HepG2 (cell line): ENCODE measurements at regions not wholly inside any gene's neighbourhood (a gene's known extent, or its start where the extent isn't known, plus 50 kb on each side); places are given as distances from the start of the nearest gene placed in this dataset.

Experiments used
- ATAC-seq: fragments of 200-7000 bp; cut with Tn5 transposase; 3 replicates; pipeline ENCODE4 v1.9.1; 2020; ENCODE audit warnings: mild to moderate bottlenecking, moderate library complexity
- BruUV-seq: library from RNA; stranded (reverse); fragments of 400-500 nt; replicated peaks from 2 replicates; lab custom pipeline; 2021; lab: Mats Ljungman, UMichigan
- CTCF ChIA-PET: fragments of 300-600 bp; formaldehyde crosslinking; extraction: SDS; loops from one replicate; lab custom pipeline; 2021; ENCODE audit warnings: low total read pairs, inconsistent platforms, low intra/inter-chr PET ratio; lab: Yijun Ruan, JAX
- POLR2A ChIA-PET: fragments of 350-600 bp; sonication (Branson Sonifier 250); formaldehyde crosslinking; loops from one replicate; lab custom pipeline; 2020; ENCODE audit warnings: antibody characterized with exemption, inconsistent platforms; lab: Yijun Ruan, JAX
- DNase-seq: peaks from one replicate; pipeline ENCODE4 v3.0.0-alpha.2; 2015; ENCODE audit warnings: low spot score
- FAIRE-seq: peaks from 3 replicates; lab custom pipeline; 2011; peaks lifted over from hg19 to GRCh38; lab: Jason Lieb, UNC
- H2AFZ ChIP-seq: one replicate; pipeline ENCODE4 v1.6.1; 2011; ENCODE audit warnings: low read length, inconsistent platforms
- H3K27ac ChIP-seq: fragments of 300-600 bp; 3 replicates; pipeline ENCODE4 v1.8.0; 2011; ENCODE audit warnings: mixed run types, mild to moderate bottlenecking, mixed read lengths, low read length, inconsistent platforms; ENCODE audit not compliant: insufficient read depth; ENCODE audit errors: extremely low read length
- H3K27me3 ChIP-seq, 2 experiments: fragments of 200-600 bp in 1 of 2; 2 replicates in 1 of 2; 3 replicates in 1 of 2; pipeline versions ENCODE4 v1.6.0 to v1.8.0; 2011; ENCODE audit warnings: low read length in 2 of 2, mild to moderate bottlenecking in 2 of 2, moderate library complexity in 2 of 2, inconsistent platforms in 1 of 2; ENCODE audit not compliant: insufficient read depth in 2 of 2, control insufficient read depth in 1 of 2
- H3K36me3 ChIP-seq, 2 experiments: fragments of 200-600 bp in 1 of 2; replicated peaks in 1 of 2; 2 replicates in 1 of 2; 3 replicates in 1 of 2; pipeline versions ENCODE4 v1.5.1 to v1.8.0; 2011; ENCODE audit warnings: low read length in 2 of 2, inconsistent platforms in 1 of 2; ENCODE audit not compliant: insufficient read depth in 2 of 2, control insufficient read depth in 1 of 2
- H3K4me1 ChIP-seq: 2 replicates; pipeline ENCODE4 v1.5.1; 2012; ENCODE audit warnings: low read length, inconsistent platforms; ENCODE audit not compliant: insufficient read depth
- H3K4me2 ChIP-seq: 2 replicates; pipeline ENCODE4 v1.6.0; 2011; ENCODE audit warnings: low read depth, low read length, inconsistent platforms
- H3K4me3 ChIP-seq, 3 experiments: fragments of 200-600 bp in 1 of 3; sonication (generic), shearing (Covaris generic) in 1 of 3; replicated peaks in 1 of 3; 2 replicates each; pipeline ENCODE4 v1.5.1; 2011 to 2016; ENCODE audit warnings: low read length in 3 of 3, inconsistent platforms in 2 of 3, low read depth in 2 of 3, mild to moderate bottlenecking in 2 of 3, control low read depth in 1 of 3, mixed read lengths in 1 of 3; ENCODE audit not compliant: insufficient read depth in 1 of 3
- H3K79me2 ChIP-seq: one replicate; pipeline ENCODE4 v1.6.1; 2011; ENCODE audit warnings: low read length, inconsistent platforms; ENCODE audit not compliant: insufficient read depth
- H3K9ac ChIP-seq: 2 replicates; pipeline ENCODE4 v1.6.0; 2011; ENCODE audit warnings: mild to moderate bottlenecking, low read depth, low read length, inconsistent platforms; ENCODE audit not compliant: insufficient read depth
- H3K9me3 ChIP-seq: 2 replicates; pipeline ENCODE4 v1.5.1; 2012; ENCODE audit warnings: mild to moderate bottlenecking, low read length
- H4K20me1 ChIP-seq: 2 replicates; pipeline ENCODE4 v1.6.0; 2011; ENCODE audit warnings: inconsistent platforms, mild to moderate bottlenecking, low read length, moderate library complexity; ENCODE audit not compliant: insufficient read depth
- AGO2 ChIP-seq: fragments of 200-400 bp; formaldehyde crosslinking; optimal IDR thresholded peaks from 2 replicates; pipeline ENCODE3; 2017; ENCODE audit warnings: mild to moderate bottlenecking, low read depth, low read length, moderate library complexity
- BRF2 ChIP-seq: sonication (generic); formaldehyde crosslinking; IDR thresholded peaks from 2 replicates; pipeline ENCODE4 v1.8.1; 2022; ENCODE audit warnings: mild to moderate bottlenecking, missing genetic modification reagents
- CREB3 ChIP-seq: sonication (generic); formaldehyde crosslinking; IDR thresholded peaks from 2 replicates; pipeline ENCODE4 v1.5.0; 2020; ENCODE audit warnings: missing genetic modification reagents
- KDM5A ChIP-seq: fragments of 200-600 bp; sonication (generic); IDR thresholded peaks from 2 replicates; pipeline ENCODE4 v1.7.0; 2018; ENCODE audit warnings: antibody characterized with exemption, mild to moderate bottlenecking, low read length, borderline replicate concordance
- MEIS2 ChIP-seq: sonication (generic); formaldehyde crosslinking; IDR thresholded peaks from 2 replicates; pipeline ENCODE4 v1.9.0; 2021; ENCODE audit warnings: mild to moderate bottlenecking, missing genetic modification reagents
- NCOA1 ChIP-seq: sonication (generic); formaldehyde crosslinking; IDR thresholded peaks from 2 replicates; pipeline ENCODE4 v1.9.0; 2021; ENCODE audit warnings: missing genetic modification reagents
- ONECUT2 ChIP-seq: sonication (generic); formaldehyde crosslinking; IDR thresholded peaks from 2 replicates; pipeline ENCODE4 v1.4.0; 2020; ENCODE audit warnings: missing genetic modification reagents
- THAP9 ChIP-seq: sonication (generic); formaldehyde crosslinking; IDR thresholded peaks from 2 replicates; pipeline ENCODE4; 2020; ENCODE audit warnings: missing genetic modification reagents, mild to moderate bottlenecking, borderline replicate concordance
- ZNF17 ChIP-seq: sonication (generic); formaldehyde crosslinking; IDR thresholded peaks from 2 replicates; pipeline ENCODE4 v1.5.0; 2020; ENCODE audit warnings: mild to moderate bottlenecking, missing genetic modification reagents
- ZSCAN9 ChIP-seq: IDR thresholded peaks from 2 replicates; pipeline ENCODE4 v1.6.1; 2016; ENCODE audit warnings: borderline replicate concordance
- WGBS: methylation state at CpG from one replicate; pipeline ENCODE4 v1.1.6; 2017; ENCODE audit warnings: low lambda C conversion rate; 5-methylcytosine and 5-hydroxymethylcytosine counted together
- in situ Hi-C: cut with HindIII; loops from 2 replicates; pipeline ENCODE4 v1.10.0; 2017; ENCODE audit warnings: low pct_unique_long_range_greater_than_20kb; ENCODE audit not compliant: extremely low pct_ligation_motif_present
- intact Hi-C: fragments of 100-400 bp; cut with micrococcal nuclease; formaldehyde crosslinking; loops from one replicate; pipeline ENCODE4 v1.10.0; 2022; ENCODE audit not compliant: unreplicated experiment
- TF ChIP-seq, protein P1 (sequence below): IDR thresholded peaks from 2 replicates; pipeline ENCODE4 v1.6.1; 2016; ENCODE audit warnings: missing genetic modification reagents, missing compliant biosample characterization
- TF ChIP-seq, protein P2 (sequence below): sonication (generic); formaldehyde crosslinking; conservative IDR thresholded peaks from 2 replicates; pipeline ENCODE4 v1.4.0; 2020; ENCODE audit warnings: missing genetic modification reagents

DNA sequence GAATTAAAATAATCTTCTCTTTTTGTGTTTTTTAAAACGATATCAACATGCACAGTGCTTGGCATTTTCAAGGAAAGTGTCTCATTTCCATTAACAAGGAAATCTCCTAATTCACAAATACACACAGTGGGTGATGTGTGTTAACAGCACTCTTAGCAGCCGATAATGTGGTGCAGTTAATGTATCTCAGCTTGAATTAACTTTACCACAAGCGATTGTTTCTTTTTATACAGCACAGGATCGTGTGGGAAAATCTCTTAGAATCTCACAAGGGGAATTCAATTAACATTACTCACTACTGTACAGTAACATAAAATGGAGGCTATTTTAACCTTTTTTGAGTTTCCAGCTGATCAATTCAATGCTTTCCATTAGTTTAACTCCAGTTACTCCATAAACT, 1841.9 kb downstream of the STIM2 start:
- H3K27ac ChIP-seq, result no peak overlapping the region
- intact Hi-C loops (no loop called here), in situ Hi-C loops (no loop called here)
- no peak overlapping the region for H3K4me2 ChIP-seq
- H3K9me3 ChIP-seq, result peaks cover 66% of the 10 kb centered on the region
- CTCF ChIA-PET, result no interaction called here
- no peak for ATAC-seq
- H2AFZ ChIP-seq, result no peak overlapping the region
- TF ChIP-seq ONECUT2 (CRISPR knock-in tag) (no peak), THAP9 (CRISPR knock-in tag) (no peak), NCOA1 (CRISPR knock-in tag) (no peak), KDM5A (no peak), ZNF17 (CRISPR knock-in tag) (no peak), ZSCAN9 (CRISPR knock-in tag) (no peak)
- FAIRE-seq, result no peak
- H3K79me2 ChIP-seq, result no peaks in the 10 kb centered on the region
- POLR2A ChIA-PET, result no interaction called here
- DNase-seq, result no peak
- H3K4me3 ChIP-seq, result no peak overlapping the region
- BruUV-seq, result no TSS peak
- H3K36me3 ChIP-seq, result no peaks in the 10 kb centered on the region
- H4K20me1 ChIP-seq, result no peaks in the 10 kb centered on the region
- no peak overlapping the region for H3K9ac ChIP-seq
- H3K4me1 ChIP-seq, result no peaks in the 10 kb centered on the region
- no peaks in the 10 kb centered on the region for H3K27me3 ChIP-seq
- WGBS, result 5% methylated on average over 4 of the region's 4 CpGs

DNA sequence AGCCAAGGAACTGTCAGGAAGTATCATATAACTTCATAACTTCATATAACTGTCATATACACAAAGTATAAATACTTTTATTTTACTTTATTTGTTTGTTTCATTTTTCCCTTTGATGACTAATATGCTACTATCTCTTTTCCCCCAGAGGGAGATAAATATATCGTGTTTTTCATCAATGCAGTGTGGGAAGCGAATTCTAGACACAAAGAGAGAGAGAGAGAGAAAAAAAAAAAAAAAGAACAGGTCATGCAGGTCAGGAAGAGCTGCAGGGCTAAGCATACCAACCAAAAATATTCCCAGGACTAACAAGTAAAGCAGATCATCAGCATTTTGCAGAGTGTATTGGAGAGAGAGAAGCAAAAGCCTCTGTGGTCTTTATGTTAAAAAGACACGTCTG, 1849.2 kb downstream of the STIM2 start:
- intact Hi-C loops, result no loop called here
- CTCF ChIA-PET, result no interaction called here
- Histone ChIP-seq H3K79me2 (no peaks in the 10 kb centered on the region), H3K36me3 (no peaks in the 10 kb centered on the region), H3K4me1 (no peaks in the 10 kb centered on the region), H3K27me3 (no peaks in the 10 kb centered on the region), H4K20me1 (no peaks in the 10 kb centered on the region), H3K4me3 (no peak overlapping the region), H3K27ac (no peak overlapping the region), H3K9ac (no peak overlapping the region), H3K9me3 (peaks cover 72% of the 10 kb centered on the region), H2AFZ (no peak overlapping the region), H3K4me2 (no peak overlapping the region)
- DNase-seq (no peak), FAIRE-seq (no peak), ATAC-seq (no peak)
- POLR2A ChIA-PET, result no interaction called here
- BruUV-seq, result no TSS peak
- in situ Hi-C loops, result no loop called here
- 5% methylated on average over 3 of the region's 3 CpGs for WGBS
- no peak for TF ChIP-seq CREB3
- TF ChIP-seq BRF2 (CRISPR knock-in tag), result no peak
- TF ChIP-seq MEIS2 (CRISPR knock-in tag), result no peak
- TF ChIP-seq, protein P1, sequence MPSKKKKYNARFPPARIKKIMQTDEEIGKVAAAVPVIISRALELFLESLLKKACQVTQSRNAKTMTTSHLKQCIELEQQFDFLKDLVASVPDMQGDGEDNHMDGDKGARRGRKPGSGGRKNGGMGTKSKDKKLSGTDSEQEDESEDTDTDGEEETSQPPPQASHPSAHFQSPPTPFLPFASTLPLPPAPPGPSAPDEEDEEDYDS, result no peak
- TF ChIP-seq, protein P2, sequence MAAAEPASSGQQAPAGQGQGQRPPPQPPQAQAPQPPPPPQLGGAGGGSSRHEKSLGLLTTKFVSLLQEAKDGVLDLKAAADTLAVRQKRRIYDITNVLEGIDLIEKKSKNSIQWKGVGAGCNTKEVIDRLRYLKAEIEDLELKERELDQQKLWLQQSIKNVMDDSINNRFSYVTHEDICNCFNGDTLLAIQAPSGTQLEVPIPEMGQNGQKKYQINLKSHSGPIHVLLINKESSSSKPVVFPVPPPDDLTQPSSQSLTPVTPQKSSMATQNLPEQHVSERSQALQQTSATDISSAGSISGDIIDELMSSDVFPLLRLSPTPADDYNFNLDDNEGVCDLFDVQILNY, result no peak
- no peak for TF ChIP-seq AGO2
